Cardiac fibroblast (primary cell): ENCODE measurements at regions not wholly inside any gene's neighbourhood (a gene's known extent, or its start where the extent isn't known, plus 50 kb on each side); places are given as distances from the start of the nearest gene placed in this dataset.

ENCODE experiments used
- DNase-seq, 2 donors: peaks; one replicate each; pipeline versions ENCODE4 v3.0.0 to v3.0.0-alpha.2; 2010; ENCODE audit warnings: low read depth in 2 of 2
- H3K4me3 ChIP-seq, 2 donors: replicated peaks in 1 of 2; 1 replicate in 1 of 2; 2 replicates in 1 of 2; pipeline ENCODE4 v1.5.1; 2011; ENCODE audit warnings: low read depth in 2 of 2, low read length in 2 of 2, mild to moderate bottlenecking in 2 of 2, moderate library complexity in 1 of 2
- TF ChIP-seq, protein P1 (sequence below): IDR thresholded peaks from one replicate; pipeline ENCODE4 v1.5.1; 2011; ENCODE audit warnings: low read depth, mild to moderate bottlenecking, low read length, inconsistent platforms

DNA sequence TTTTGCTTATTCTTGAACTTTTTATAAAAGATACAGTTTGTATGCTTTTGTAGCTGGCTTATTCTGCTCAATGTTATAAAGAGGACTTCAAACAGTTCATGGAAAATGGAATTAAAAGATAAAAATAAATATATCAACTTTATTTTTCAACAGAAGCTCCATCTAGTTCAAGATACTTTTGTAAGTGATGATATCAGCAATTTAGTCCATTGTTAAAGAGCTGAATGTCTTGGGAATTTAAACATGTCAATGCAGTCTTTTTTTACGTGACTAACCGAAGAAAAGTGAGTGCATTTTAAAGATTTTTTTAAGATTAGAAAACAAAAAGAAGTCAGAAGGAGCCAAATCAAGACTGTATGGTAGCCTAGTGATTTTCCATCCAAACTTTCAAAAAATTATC lies 85.4 kb upstream of the CHST9 start:
- DNase-seq = no peak
- no peak overlapping the region for H3K4me3 ChIP-seq
- TF ChIP-seq, protein P1, sequence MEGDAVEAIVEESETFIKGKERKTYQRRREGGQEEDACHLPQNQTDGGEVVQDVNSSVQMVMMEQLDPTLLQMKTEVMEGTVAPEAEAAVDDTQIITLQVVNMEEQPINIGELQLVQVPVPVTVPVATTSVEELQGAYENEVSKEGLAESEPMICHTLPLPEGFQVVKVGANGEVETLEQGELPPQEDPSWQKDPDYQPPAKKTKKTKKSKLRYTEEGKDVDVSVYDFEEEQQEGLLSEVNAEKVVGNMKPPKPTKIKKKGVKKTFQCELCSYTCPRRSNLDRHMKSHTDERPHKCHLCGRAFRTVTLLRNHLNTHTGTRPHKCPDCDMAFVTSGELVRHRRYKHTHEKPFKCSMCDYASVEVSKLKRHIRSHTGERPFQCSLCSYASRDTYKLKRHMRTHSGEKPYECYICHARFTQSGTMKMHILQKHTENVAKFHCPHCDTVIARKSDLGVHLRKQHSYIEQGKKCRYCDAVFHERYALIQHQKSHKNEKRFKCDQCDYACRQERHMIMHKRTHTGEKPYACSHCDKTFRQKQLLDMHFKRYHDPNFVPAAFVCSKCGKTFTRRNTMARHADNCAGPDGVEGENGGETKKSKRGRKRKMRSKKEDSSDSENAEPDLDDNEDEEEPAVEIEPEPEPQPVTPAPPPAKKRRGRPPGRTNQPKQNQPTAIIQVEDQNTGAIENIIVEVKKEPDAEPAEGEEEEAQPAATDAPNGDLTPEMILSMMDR = no peak

DNA sequence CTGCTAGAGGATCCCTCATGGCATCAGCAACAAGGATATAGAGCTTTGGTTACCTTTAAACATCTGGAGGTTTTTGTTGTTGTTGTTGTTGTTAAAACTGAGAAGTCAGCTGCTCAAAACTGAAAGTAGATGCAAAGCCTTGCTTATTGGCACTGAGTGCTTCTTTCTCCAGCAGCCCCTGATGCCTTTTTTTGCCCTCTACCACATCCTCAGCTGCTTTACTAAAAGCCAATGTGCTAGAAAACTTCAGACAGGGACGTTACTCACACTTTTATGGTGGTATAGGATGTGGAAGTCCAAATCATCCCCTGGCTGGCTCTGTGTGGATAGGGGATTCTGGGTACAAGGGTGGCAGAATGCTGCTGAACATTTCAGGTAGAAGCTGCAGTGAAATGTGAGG lies 78.3 kb upstream of the CHST9 start:
- DNase-seq = no peak
- TF ChIP-seq, protein P1 = no peak
- H3K4me3 ChIP-seq = no peak overlapping the region

DNA sequence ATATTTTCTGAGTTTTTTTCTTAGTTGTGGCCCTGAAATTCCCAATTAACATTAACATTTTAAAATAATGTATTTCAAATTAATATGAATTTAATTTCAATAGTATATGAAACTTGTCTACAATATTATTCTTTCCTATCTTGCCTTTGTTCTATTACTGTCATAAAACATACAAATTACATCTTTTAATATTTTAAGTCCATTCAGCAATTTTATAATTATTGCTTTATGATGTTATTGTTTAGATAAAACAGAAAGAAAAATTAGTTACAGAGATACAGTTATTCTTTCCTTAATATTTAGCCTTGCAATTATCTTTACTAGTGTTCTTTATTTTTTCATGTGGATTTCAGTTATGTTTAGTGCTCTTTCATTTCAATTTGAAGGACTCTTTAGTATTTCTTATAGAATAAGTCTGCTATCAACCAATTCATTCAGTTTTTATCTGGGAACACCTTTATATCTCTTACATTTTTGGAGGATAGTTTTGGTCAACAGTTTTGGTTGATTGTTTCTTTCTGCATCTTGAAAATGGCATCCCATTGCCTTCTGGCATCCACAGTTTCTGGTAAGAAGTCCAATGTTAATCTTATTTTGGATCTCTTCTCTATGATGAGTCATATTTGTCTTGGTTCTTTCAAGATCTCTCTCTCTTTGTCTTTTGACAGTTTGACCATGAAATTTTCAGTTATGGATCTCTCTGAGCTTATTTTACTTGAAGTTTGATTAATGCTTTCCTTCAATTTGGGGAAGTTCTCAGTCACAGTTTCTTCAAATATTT lies 76.9 kb upstream of the CHST9 start:
- no peak overlapping the region for H3K4me3 ChIP-seq
- no peak for DNase-seq
- TF ChIP-seq, protein P1 = no peak

DNA sequence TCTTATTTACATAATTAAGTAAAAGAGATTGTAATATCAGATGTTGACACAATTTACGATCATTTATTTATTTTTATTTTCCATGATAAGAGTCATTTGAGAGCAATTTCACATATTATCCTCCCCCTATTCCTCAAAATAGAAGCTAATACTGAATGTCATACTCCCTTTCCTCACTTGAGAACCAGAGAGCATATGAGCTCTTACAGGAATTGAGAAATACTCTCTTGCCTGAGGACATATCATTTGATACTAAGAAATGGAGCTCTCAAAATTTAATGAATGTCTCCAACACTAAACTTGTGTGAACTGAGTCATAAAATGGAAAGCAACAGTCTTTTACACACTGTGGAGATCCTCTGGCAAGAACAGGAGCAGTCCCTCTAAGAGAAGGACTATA lies 68.5 kb upstream of the CHST9 start:
- TF ChIP-seq, protein P1 = no peak
- no peak overlapping the region for H3K4me3 ChIP-seq
- DNase-seq = no peak

DNA sequence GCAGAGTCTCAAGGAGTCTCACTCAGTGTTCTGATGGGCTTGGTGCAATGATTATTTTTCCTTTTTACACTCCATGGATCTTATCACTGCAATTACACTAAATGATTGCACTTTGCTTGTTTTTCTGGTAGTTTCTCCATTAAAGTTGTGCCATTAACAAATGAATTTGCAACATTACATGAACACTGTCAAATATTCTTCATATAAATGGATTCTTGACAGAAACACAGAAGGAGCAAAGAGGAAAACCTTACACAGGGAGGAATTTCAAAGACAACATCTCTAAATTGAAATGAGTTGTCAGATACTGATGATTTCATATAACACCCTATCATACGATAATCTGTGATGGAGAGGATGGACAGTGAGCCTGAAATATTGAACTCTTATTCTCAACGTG lies 65.4 kb upstream of the CHST9 start:
- TF ChIP-seq, protein P1 = no peak
- no peak for DNase-seq
- no peak overlapping the region for H3K4me3 ChIP-seq

DNA sequence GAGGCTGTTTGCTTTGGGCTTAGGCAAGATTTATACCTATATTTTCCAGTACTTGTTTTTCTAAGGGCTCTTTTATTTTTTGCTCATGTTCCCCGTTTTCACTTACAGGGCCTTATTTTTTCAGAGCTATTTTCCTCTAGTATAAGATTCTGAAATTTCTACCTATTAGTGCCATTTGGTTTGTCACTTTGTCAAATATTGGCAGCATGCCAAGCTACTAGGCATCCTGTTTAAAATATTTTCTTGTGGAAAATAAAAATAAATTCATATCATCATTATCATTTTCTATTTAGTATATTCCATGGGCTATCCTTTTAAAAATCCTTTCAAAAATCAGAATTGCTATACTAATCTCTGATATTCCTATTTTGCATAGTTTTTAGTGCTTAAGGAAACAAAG lies 64.8 kb upstream of the CHST9 start:
- TF ChIP-seq, protein P1 = no peak
- H3K4me3 ChIP-seq = no peak overlapping the region
- no peak for DNase-seq

DNA sequence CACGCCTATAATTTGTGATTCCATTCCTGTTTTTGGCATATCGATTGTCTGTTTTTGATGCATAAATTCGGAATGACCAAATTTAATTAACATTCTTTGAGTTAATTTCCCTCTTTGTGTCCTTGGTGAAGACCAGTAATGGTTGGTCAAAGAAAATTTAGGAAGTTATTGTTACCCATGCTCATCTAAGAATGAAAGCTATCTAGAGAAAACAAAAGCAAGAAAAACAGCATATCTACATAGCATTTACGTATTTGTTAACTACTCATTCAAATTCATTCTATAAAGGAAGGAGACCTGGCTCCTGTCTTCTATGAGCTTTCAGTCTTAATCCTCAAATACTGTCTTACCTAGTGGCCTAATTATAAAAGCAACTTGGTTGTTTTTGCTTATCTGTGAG lies 59.2 kb upstream of the CHST9 start:
- H3K4me3 ChIP-seq = no peak overlapping the region
- DNase-seq = no peak
- TF ChIP-seq, protein P1 = no peak
